DOHH2 (cell line): ENCODE measurements at regions not wholly inside any gene's neighbourhood (a gene's known extent, or its start where the extent isn't known, plus 50 kb on each side); places are given as distances from the start of the nearest gene placed in this dataset.

Experiments used
- H3F3A ChIP-seq: fragments of 200-600 bp; sonication (generic), shearing (Covaris generic); 2 replicates; pipeline ENCODE4 v1.6.0; 2016; ENCODE audit warnings: antibody characterized with exemption, mild to moderate bottlenecking; ENCODE audit not compliant: control insufficient read depth, insufficient read depth
- H3K27ac ChIP-seq: fragments of 200-600 bp; sonication (generic); 2 replicates; pipeline ENCODE4 v1.5.1; 2014; ENCODE audit warnings: low read depth, mild to moderate bottlenecking, low read length, moderate library complexity
- H3K27me3 ChIP-seq: fragments of 200-600 bp; sonication (generic); 2 replicates; pipeline ENCODE4 v1.6.1; 2014; ENCODE audit warnings: mild to moderate bottlenecking, low read length, mixed read lengths; ENCODE audit not compliant: control insufficient read depth
- H3K36me3 ChIP-seq: fragments of 200-600 bp; sonication (generic); 2 replicates; pipeline ENCODE4 v1.6.1; 2014; ENCODE audit warnings: mild to moderate bottlenecking, low read length, moderate library complexity, mixed read lengths; ENCODE audit not compliant: control insufficient read depth
- H3K4me1 ChIP-seq: fragments of 200-600 bp; sonication (generic); 2 replicates; pipeline ENCODE4 v1.6.1; 2014; ENCODE audit warnings: mild to moderate bottlenecking, low read length, mixed read lengths; ENCODE audit not compliant: control insufficient read depth
- H3K4me2 ChIP-seq: fragments of 200-600 bp; sonication (generic); 2 replicates; pipeline ENCODE4 v1.6.0; 2014; ENCODE audit warnings: mild to moderate bottlenecking, low read length, moderate library complexity
- H3K4me3 ChIP-seq: fragments of 200-600 bp; sonication (generic); 2 replicates; pipeline ENCODE4 v1.5.1; 2014; ENCODE audit warnings: mild to moderate bottlenecking, low read length, mixed read lengths
- H3K79me2 ChIP-seq: fragments of 200-600 bp; sonication (generic); 2 replicates; pipeline ENCODE4 v1.6.1; 2014; ENCODE audit warnings: mild to moderate bottlenecking, low read length, mixed read lengths; ENCODE audit not compliant: control insufficient read depth
- H3K9me2 ChIP-seq: fragments of 200-600 bp; sonication (generic); replicated peaks from 2 replicates; pipeline ENCODE4 v1.6.1; 2014; ENCODE audit warnings: mild to moderate bottlenecking, low read length, mixed read lengths; ENCODE audit not compliant: control insufficient read depth
- H3K9me3 ChIP-seq: fragments of 200-600 bp; sonication (generic); 2 replicates; pipeline ENCODE4 v1.6.1; 2014; ENCODE audit warnings: antibody characterized with exemption, low read length, mixed read lengths; ENCODE audit not compliant: control insufficient read depth, insufficient read depth
- H4K20me1 ChIP-seq: fragments of 200-600 bp; sonication (generic); 2 replicates; pipeline ENCODE4 v1.6.0; 2014; ENCODE audit warnings: low read depth, mild to moderate bottlenecking, antibody characterized with exemption, low read length, moderate library complexity; ENCODE audit not compliant: control insufficient read depth, insufficient read depth
- EZH2phosphoT487 ChIP-seq: fragments of 200-600 bp; sonication (generic); IDR thresholded peaks from 2 replicates; pipeline ENCODE4 v1.6.1; 2017; ENCODE audit warnings: borderline replicate concordance, mild to moderate bottlenecking, antibody characterized with exemption, low read length, moderate library complexity, mixed read lengths
- TF ChIP-seq, protein P1 (sequence below): fragments of 200-600 bp; sonication (generic); IDR thresholded peaks from one replicate; pipeline ENCODE4 v1.5.1; 2014; ENCODE audit warnings: antibody characterized with exemption, mild to moderate bottlenecking, low read depth, low read length; ENCODE audit not compliant: poor library complexity, severe bottlenecking

DNA sequence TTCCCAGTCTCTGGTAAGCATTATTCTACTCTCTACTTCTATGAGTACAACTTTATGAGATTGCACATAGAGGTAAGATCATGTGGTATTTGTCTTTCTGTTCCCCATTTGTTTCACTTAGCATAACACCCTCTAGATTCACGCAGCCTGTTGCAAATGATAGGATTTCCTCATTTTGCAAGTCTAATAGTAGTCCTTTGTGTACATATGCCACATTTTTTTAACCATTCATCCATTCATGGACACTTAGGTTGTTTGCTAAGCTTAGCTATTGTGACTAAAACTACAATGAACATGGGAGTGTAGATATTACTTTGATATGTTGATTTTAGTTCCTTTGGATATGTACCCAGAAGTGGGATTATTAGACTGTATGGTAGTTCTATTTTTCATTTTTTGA lies 717.9 kb upstream of the ALCAM start:
- Histone ChIP-seq H4K20me1 (no peaks in the 10 kb centered on the region), H3K27ac (no peak overlapping the region), H3K36me3 (no peaks in the 10 kb centered on the region), H3K4me1 (no peaks in the 10 kb centered on the region), H3K79me2 (no peaks in the 10 kb centered on the region), H3K9me2 (no peaks in the 10 kb centered on the region), H3K4me2 (no peak overlapping the region), H3F3A (no peaks in the 10 kb centered on the region), H3K9me3 (no peaks in the 10 kb centered on the region), H3K27me3 (no peaks in the 10 kb centered on the region), H3K4me3 (no peak overlapping the region)
- TF ChIP-seq, protein P1, sequence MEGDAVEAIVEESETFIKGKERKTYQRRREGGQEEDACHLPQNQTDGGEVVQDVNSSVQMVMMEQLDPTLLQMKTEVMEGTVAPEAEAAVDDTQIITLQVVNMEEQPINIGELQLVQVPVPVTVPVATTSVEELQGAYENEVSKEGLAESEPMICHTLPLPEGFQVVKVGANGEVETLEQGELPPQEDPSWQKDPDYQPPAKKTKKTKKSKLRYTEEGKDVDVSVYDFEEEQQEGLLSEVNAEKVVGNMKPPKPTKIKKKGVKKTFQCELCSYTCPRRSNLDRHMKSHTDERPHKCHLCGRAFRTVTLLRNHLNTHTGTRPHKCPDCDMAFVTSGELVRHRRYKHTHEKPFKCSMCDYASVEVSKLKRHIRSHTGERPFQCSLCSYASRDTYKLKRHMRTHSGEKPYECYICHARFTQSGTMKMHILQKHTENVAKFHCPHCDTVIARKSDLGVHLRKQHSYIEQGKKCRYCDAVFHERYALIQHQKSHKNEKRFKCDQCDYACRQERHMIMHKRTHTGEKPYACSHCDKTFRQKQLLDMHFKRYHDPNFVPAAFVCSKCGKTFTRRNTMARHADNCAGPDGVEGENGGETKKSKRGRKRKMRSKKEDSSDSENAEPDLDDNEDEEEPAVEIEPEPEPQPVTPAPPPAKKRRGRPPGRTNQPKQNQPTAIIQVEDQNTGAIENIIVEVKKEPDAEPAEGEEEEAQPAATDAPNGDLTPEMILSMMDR = no peak
- no peak for TF ChIP-seq EZH2phosphoT487

DNA sequence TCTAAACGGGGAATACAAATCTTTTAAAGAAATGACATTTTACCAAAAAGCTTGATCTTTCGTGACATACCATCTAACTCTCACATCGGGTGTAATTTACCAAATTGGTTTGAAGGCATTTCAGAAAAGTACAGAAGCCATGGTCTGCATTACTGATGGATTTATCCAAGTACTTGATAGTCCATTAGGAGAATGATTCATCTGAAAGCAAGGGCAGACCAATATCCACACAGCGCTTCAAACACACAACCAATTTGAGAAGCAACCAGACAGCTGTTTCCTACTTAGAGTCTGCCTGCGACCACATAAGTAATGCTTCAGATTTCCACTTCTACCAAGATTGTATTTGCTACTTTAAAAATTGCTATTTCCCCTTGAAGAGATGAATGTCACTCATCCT lies 697.6 kb upstream of the ALCAM start:
- H3K4me3 ChIP-seq = no peak overlapping the region
- H3F3A ChIP-seq = no peaks in the 10 kb centered on the region
- no peaks in the 10 kb centered on the region for H3K79me2 ChIP-seq
- H3K4me1 ChIP-seq = no peaks in the 10 kb centered on the region
- TF ChIP-seq, protein P1 = no peak
- TF ChIP-seq EZH2phosphoT487 = no peak
- H3K36me3 ChIP-seq = no peaks in the 10 kb centered on the region
- H3K27ac ChIP-seq = no peak overlapping the region
- H3K9me2 ChIP-seq = no peaks in the 10 kb centered on the region
- H3K9me3 ChIP-seq = no peaks in the 10 kb centered on the region
- no peaks in the 10 kb centered on the region for H3K27me3 ChIP-seq
- no peak overlapping the region for H3K4me2 ChIP-seq
- no peaks in the 10 kb centered on the region for H4K20me1 ChIP-seq

DNA sequence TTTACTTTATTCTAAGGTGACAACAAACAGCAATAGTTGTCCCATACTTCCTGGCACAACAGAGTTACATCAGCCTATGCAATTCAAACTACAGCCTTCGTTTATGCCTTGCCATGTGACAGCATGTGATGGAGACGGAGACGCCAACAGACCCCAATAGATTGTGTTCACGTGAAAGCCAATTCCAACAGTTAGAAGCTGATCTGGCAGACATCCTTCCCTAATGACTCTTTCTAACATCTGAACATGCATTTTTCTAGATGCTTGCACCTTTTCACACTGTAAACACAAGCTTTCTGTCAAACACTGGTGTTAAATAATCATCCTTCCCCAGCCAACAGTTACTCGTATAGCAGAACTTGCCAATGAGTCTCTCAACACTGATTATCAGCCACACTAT lies 694.4 kb upstream of the ALCAM start:
- Histone ChIP-seq H4K20me1 (no peaks in the 10 kb centered on the region), H3F3A (no peaks in the 10 kb centered on the region), H3K4me2 (no peak overlapping the region), H3K4me1 (no peaks in the 10 kb centered on the region), H3K36me3 (no peaks in the 10 kb centered on the region), H3K4me3 (no peak overlapping the region), H3K27ac (no peak overlapping the region), H3K79me2 (no peaks in the 10 kb centered on the region), H3K27me3 (no peaks in the 10 kb centered on the region), H3K9me2 (no peaks in the 10 kb centered on the region; the same call in 1 of the 2 replicates), H3K9me3 (no peaks in the 10 kb centered on the region)
- TF ChIP-seq EZH2phosphoT487 = no peak
- TF ChIP-seq, protein P1 = no peak

DNA sequence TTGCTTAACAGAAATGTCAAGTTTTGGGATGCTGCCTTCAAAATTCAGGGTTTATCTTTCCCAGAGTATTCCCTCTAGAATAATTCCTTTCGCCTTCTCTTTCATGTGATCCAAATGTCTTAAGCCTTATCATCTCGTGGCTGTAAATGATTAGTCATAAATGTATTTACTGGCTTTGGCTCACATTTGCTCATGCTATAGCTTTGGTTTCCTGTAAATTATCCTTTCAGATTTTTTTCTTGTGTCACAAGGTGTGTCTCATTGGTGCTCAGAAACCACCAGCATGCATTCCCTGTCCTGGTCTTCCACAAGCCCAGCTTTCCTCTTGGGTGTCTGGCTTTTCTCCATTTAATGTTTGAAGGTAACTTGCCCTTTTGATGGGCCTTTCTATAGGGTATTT lies 692.7 kb upstream of the ALCAM start:
- Histone ChIP-seq H3K27ac (no peak overlapping the region), H3K9me3 (no peaks in the 10 kb centered on the region), H3F3A (no peaks in the 10 kb centered on the region), H3K9me2 (no peaks in the 10 kb centered on the region; the same call in 1 of the 2 replicates), H3K4me1 (no peaks in the 10 kb centered on the region), H3K36me3 (no peaks in the 10 kb centered on the region), H4K20me1 (no peaks in the 10 kb centered on the region), H3K27me3 (no peaks in the 10 kb centered on the region), H3K4me2 (no peak overlapping the region), H3K79me2 (no peaks in the 10 kb centered on the region), H3K4me3 (no peak overlapping the region)
- TF ChIP-seq, protein P1 = no peak
- no peak for TF ChIP-seq EZH2phosphoT487
